ENCODE measurements at regions not wholly inside any gene's neighbourhood (a gene's known extent, or its start where the extent isn't known, plus 50 kb on each side); places are given as distances from the start of the nearest gene placed in this dataset.

DNA sequence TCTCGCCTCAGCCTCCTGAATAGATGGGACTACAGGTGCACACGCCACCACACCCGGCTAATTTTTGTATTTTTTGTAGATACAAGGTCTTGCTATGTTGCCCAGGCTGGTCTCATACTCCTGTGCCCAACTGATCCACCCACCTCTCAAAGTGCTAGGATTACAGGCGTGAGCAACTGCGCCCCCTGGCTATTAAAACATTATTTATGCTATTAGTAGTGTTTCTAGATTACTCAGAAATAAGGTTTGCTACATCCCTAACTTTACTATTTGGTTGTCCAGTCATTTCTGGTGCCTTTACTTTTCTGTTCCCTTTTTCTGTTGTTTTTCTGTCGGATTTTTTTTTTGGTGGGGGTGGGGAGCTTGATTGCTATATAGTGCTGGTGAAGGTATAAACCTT lies 393.6 kb upstream of the TPM1 start:
- TF ChIP-seq, protein P1, sequence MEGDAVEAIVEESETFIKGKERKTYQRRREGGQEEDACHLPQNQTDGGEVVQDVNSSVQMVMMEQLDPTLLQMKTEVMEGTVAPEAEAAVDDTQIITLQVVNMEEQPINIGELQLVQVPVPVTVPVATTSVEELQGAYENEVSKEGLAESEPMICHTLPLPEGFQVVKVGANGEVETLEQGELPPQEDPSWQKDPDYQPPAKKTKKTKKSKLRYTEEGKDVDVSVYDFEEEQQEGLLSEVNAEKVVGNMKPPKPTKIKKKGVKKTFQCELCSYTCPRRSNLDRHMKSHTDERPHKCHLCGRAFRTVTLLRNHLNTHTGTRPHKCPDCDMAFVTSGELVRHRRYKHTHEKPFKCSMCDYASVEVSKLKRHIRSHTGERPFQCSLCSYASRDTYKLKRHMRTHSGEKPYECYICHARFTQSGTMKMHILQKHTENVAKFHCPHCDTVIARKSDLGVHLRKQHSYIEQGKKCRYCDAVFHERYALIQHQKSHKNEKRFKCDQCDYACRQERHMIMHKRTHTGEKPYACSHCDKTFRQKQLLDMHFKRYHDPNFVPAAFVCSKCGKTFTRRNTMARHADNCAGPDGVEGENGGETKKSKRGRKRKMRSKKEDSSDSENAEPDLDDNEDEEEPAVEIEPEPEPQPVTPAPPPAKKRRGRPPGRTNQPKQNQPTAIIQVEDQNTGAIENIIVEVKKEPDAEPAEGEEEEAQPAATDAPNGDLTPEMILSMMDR (IDR thresholded peaks at IDR 0.05; ENCODE audit: poor library complexity): peak; percentile 37
- TF ChIP-seq EZH2 (IDR thresholded peaks at IDR 0.05; ENCODE audit: borderline replicate concordance) (no peak), EZH2phosphoT487 (IDR thresholded peaks at IDR 0.05; ENCODE audit: low read depth, severe bottlenecking, unreplicated experiment) (no peak)
